Activated naive CD4-positive, alpha-beta T cell treated with anti-CD3 and anti-CD28 coated beads, Interleukin-2, amount 50 U/mL, for 24 hours (primary cell): ENCODE measurements at regions not wholly inside any gene's neighbourhood (a gene's known extent, or its start where the extent isn't known, plus 50 kb on each side); places are given as distances from the start of the nearest gene placed in this dataset.
"Not testable (repeated sequence)": the region's sequence is repeated elsewhere in the genome, so short reads cannot be mapped to it uniquely, and the experiment has no call there.

Source experiments
- H3K27ac Mint-ChIP-seq: one replicate; pipeline ENCODE4 v1.8.0; 2021; ENCODE audit warnings: mild to moderate bottlenecking, mixed read lengths
- H3K27me3 Mint-ChIP-seq: one replicate; pipeline ENCODE4 v1.8.0; 2021; ENCODE audit warnings: mixed read lengths
- H3K36me3 Mint-ChIP-seq: one replicate; pipeline ENCODE4 v1.8.0; 2021; ENCODE audit warnings: mixed read lengths
- H3K4me1 Mint-ChIP-seq: one replicate; pipeline ENCODE4 v1.8.0; 2021; ENCODE audit warnings: mixed read lengths
- H3K4me3 Mint-ChIP-seq: one replicate; pipeline ENCODE4 v1.8.0; 2021; ENCODE audit warnings: mild to moderate bottlenecking, mixed read lengths
- H3K9me3 Mint-ChIP-seq: one replicate; pipeline ENCODE4 v1.8.0; 2021; ENCODE audit warnings: mixed read lengths

GRCh38 chr12:84128117-84128991 is 784.2 kb downstream of the SLC6A15 start:
- no peaks in the 10 kb centered on the region for H3K36me3 Mint-ChIP-seq
- no peak overlapping the region for H3K4me3 Mint-ChIP-seq
- H3K27me3 Mint-ChIP-seq = no peaks in the 10 kb centered on the region
- H3K4me1 Mint-ChIP-seq = no peaks in the 10 kb centered on the region
- no peaks in the 10 kb centered on the region for H3K9me3 Mint-ChIP-seq
- no peak overlapping the region for H3K27ac Mint-ChIP-seq

- no peaks in the 10 kb centered on the region for H3K36me3 Mint-ChIP-seq
- H3K4me1 Mint-ChIP-seq = no peaks in the 10 kb centered on the region
- H3K4me3 Mint-ChIP-seq = no peak overlapping the region
- H3K27ac Mint-ChIP-seq = peak overlapping the region; percentile 46
- H3K9me3 Mint-ChIP-seq = no peaks in the 10 kb centered on the region
- no peaks in the 10 kb centered on the region for H3K27me3 Mint-ChIP-seq
Measured at GRCh38 chr12:84124211-84124610, 788.4 kb downstream of the SLC6A15 start.

- H3K36me3 Mint-ChIP-seq = no peaks in the 10 kb centered on the region
- no peak overlapping the region for H3K4me3 Mint-ChIP-seq
- H3K27me3 Mint-ChIP-seq = no peaks in the 10 kb centered on the region
- no peak overlapping the region for H3K27ac Mint-ChIP-seq
- H3K9me3 Mint-ChIP-seq = no peaks in the 10 kb centered on the region
- no peaks in the 10 kb centered on the region for H3K4me1 Mint-ChIP-seq
Measured at GRCh38 chr12:84117190-84117589, 795.4 kb downstream of the SLC6A15 start.

- H3K4me1 Mint-ChIP-seq = no peaks in the 10 kb centered on the region
- H3K9me3 Mint-ChIP-seq = peaks cover 5% of the 10 kb centered on the region
- H3K27ac Mint-ChIP-seq = no peak overlapping the region
- no peaks in the 10 kb centered on the region for H3K27me3 Mint-ChIP-seq
- no peak overlapping the region for H3K4me3 Mint-ChIP-seq
- no peaks in the 10 kb centered on the region for H3K36me3 Mint-ChIP-seq
Measured at GRCh38 chr12:84113666-84114065, 798.9 kb downstream of the SLC6A15 start.

GRCh38 chr12:84103886-84104285 is 808.7 kb downstream of the SLC6A15 start:
- H3K9me3 Mint-ChIP-seq = peaks cover 25% of the 10 kb centered on the region
- not testable (repeated sequence) for H3K27me3 Mint-ChIP-seq, H3K27ac Mint-ChIP-seq

GRCh38 chr12:84101963-84102362 is 810.6 kb downstream of the SLC6A15 start:
- not testable (repeated sequence) for H3K4me1 Mint-ChIP-seq, H3K27me3 Mint-ChIP-seq, H3K4me3 Mint-ChIP-seq, H3K36me3 Mint-ChIP-seq, H3K27ac Mint-ChIP-seq
- peaks cover 27% of the 10 kb centered on the region for H3K9me3 Mint-ChIP-seq

More at GRCh38 chr12:84103886-84104285, 808.7 kb downstream of the SLC6A15 start:
- H3K4me3 Mint-ChIP-seq, H3K4me1 Mint-ChIP-seq, H3K36me3 Mint-ChIP-seq: not testable (repeated sequence)

GRCh38 chr12:84099591-84099990 is 813.0 kb downstream of the SLC6A15 start:
- H3K27me3 Mint-ChIP-seq, H3K4me3 Mint-ChIP-seq, H3K36me3 Mint-ChIP-seq, H3K27ac Mint-ChIP-seq, H3K4me1 Mint-ChIP-seq: not testable (repeated sequence)
- peaks cover 22% of the 10 kb centered on the region for H3K9me3 Mint-ChIP-seq

GRCh38 chr12:84091651-84092050 is 820.9 kb downstream of the SLC6A15 start:
- Mint-ChIP-seq H3K36me3 (no peaks in the 10 kb centered on the region), H3K4me1 (no peaks in the 10 kb centered on the region), H3K4me3 (no peak overlapping the region), H3K27ac (no peak overlapping the region), H3K9me3 (peaks cover 12% of the 10 kb centered on the region), H3K27me3 (no peaks in the 10 kb centered on the region)

GRCh38 chr12:84089356-84089755 is 823.2 kb downstream of the SLC6A15 start:
- H3K4me1 Mint-ChIP-seq = no peaks in the 10 kb centered on the region
- no peak overlapping the region for H3K4me3 Mint-ChIP-seq
- H3K36me3 Mint-ChIP-seq = no peaks in the 10 kb centered on the region
- H3K27ac Mint-ChIP-seq = no peak overlapping the region
- no peaks in the 10 kb centered on the region for H3K27me3 Mint-ChIP-seq
- peaks cover 12% of the 10 kb centered on the region for H3K9me3 Mint-ChIP-seq

GRCh38 chr12:84085046-84085445 is 827.6 kb downstream of the SLC6A15 start:
- no peak overlapping the region for H3K4me3 Mint-ChIP-seq
- no peak overlapping the region for H3K27ac Mint-ChIP-seq
- H3K36me3 Mint-ChIP-seq = no peaks in the 10 kb centered on the region
- no peaks in the 10 kb centered on the region for H3K4me1 Mint-ChIP-seq
- no peaks in the 10 kb centered on the region for H3K27me3 Mint-ChIP-seq
- peaks cover 11% of the 10 kb centered on the region for H3K9me3 Mint-ChIP-seq

GRCh38 chr12:84079626-84080025 is 833.0 kb downstream of the SLC6A15 start:
- H3K4me3 Mint-ChIP-seq = no peak overlapping the region
- H3K27ac Mint-ChIP-seq = no peak overlapping the region
- H3K36me3 Mint-ChIP-seq = no peaks in the 10 kb centered on the region
- no peaks in the 10 kb centered on the region for H3K27me3 Mint-ChIP-seq
- H3K9me3 Mint-ChIP-seq = peaks cover 10% of the 10 kb centered on the region
- no peaks in the 10 kb centered on the region for H3K4me1 Mint-ChIP-seq

GRCh38 chr12:84077679-84078078 is 834.9 kb downstream of the SLC6A15 start:
- Mint-ChIP-seq H3K9me3 (peaks cover 10% of the 10 kb centered on the region), H3K4me1 (no peaks in the 10 kb centered on the region), H3K27me3 (no peaks in the 10 kb centered on the region), H3K36me3 (no peaks in the 10 kb centered on the region), H3K4me3 (no peak overlapping the region), H3K27ac (no peak overlapping the region)

- Mint-ChIP-seq H3K9me3 (peaks cover 5% of the 10 kb centered on the region), H3K4me3 (no peak overlapping the region), H3K27ac (no peak overlapping the region), H3K27me3 (no peaks in the 10 kb centered on the region), H3K36me3 (no peaks in the 10 kb centered on the region), H3K4me1 (no peaks in the 10 kb centered on the region)
Measured at GRCh38 chr12:84075991-84076390, 836.6 kb downstream of the SLC6A15 start.

GRCh38 chr12:84073401-84073800 is 839.2 kb downstream of the SLC6A15 start:
- H3K27ac Mint-ChIP-seq = no peak overlapping the region
- H3K9me3 Mint-ChIP-seq = peaks cover 5% of the 10 kb centered on the region
- no peaks in the 10 kb centered on the region for H3K36me3 Mint-ChIP-seq
- H3K4me1 Mint-ChIP-seq = no peaks in the 10 kb centered on the region
- no peaks in the 10 kb centered on the region for H3K27me3 Mint-ChIP-seq
- no peak overlapping the region for H3K4me3 Mint-ChIP-seq

- H3K4me1 Mint-ChIP-seq = no peaks in the 10 kb centered on the region
- no peak overlapping the region for H3K4me3 Mint-ChIP-seq
- H3K36me3 Mint-ChIP-seq = no peaks in the 10 kb centered on the region
- H3K27ac Mint-ChIP-seq = no peak overlapping the region
- peaks cover 5% of the 10 kb centered on the region for H3K9me3 Mint-ChIP-seq
- H3K27me3 Mint-ChIP-seq = no peaks in the 10 kb centered on the region
Measured at GRCh38 chr12:84072961-84073360, 839.6 kb downstream of the SLC6A15 start.

GRCh38 chr12:84070292-84070691 is 842.3 kb downstream of the SLC6A15 start:
- Mint-ChIP-seq H3K27me3 (no peaks in the 10 kb centered on the region), H3K4me1 (no peaks in the 10 kb centered on the region), H3K4me3 (no peak overlapping the region), H3K27ac (no peak overlapping the region), H3K9me3 (no peaks in the 10 kb centered on the region), H3K36me3 (no peaks in the 10 kb centered on the region)

GRCh38 chr12:84069699-84070098 is 842.9 kb downstream of the SLC6A15 start:
- H3K27me3 Mint-ChIP-seq = no peaks in the 10 kb centered on the region
- no peaks in the 10 kb centered on the region for H3K36me3 Mint-ChIP-seq
- H3K4me1 Mint-ChIP-seq = no peaks in the 10 kb centered on the region
- H3K9me3 Mint-ChIP-seq = no peaks in the 10 kb centered on the region
- no peak overlapping the region for H3K4me3 Mint-ChIP-seq
- H3K27ac Mint-ChIP-seq = no peak overlapping the region
